ENCODE measurements at regions not wholly inside any gene's neighbourhood (a gene's known extent, or its start where the extent isn't known, plus 50 kb on each side); places are given as distances from the start of the nearest gene placed in this dataset.
"Not testable (repeated sequence)": the region's sequence is repeated elsewhere in the genome, so short reads cannot be mapped to it uniquely, and the experiment has no call there.

- no peak for DNase-seq
These were observed 315.4 kb downstream of the ETAA1 start for GRCh38 chr2:67712484-67712883.

GRCh38 chr2:67713376-67713775 is 316.2 kb downstream of the ETAA1 start:
- no peak for DNase-seq

GRCh38 chr2:67716895-67717396 is 319.8 kb downstream of the ETAA1 start:
- DNase-seq = peak in 1 of 2 experiments; percentile 18

- no peak for DNase-seq
These were observed 320.6 kb downstream of the ETAA1 start for GRCh38 chr2:67717692-67718091.

GRCh38 chr2:67719351-67719750 is 322.2 kb downstream of the ETAA1 start:
- no peak for DNase-seq

GRCh38 chr2:67721516-67721915 is 324.4 kb downstream of the ETAA1 start:
- no peak for DNase-seq

DNA sequence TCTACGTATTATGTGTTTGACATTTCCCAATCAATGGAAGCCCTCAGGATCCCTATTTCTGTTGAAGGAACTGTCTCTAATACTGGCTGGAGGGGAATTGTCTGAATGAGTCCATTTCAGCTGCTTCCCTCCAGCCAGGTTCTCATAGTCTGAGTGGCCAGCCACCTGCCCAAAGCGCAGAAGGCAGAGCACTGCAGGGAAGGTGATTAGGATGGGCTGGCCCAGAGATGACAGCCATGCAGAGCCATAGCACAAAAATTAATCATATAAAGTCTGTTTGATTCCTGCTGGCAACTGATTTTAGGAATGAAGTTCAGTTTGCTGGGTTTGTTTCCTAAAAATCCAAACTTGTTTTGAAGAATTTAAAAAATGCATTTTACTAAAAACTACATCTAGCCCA is 327.1 kb downstream of the ETAA1 start:
- DNase-seq = no peak

- no peak for DNase-seq
These were observed 328.6 kb downstream of the ETAA1 start for GRCh38 chr2:67725731-67726130.

DNA sequence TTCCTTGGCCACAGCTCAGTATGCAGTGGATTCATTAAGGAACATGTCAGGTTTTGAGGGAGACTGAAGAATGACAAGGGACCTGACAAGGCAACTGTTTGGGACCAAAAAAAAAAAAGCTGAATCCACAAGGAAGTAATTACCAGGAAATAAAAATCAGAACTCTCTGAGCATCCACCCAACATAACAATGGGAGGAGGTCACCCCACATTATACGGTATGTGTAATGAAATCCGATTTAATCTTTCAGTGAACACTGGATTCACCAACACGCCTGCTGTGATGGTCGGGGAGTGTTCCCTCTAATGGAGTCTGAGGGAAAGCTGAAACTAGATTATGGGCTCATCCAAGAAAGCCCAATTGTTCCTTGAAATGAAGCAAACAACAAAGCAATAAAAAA is 329.3 kb downstream of the ETAA1 start:
- no peak for DNase-seq

- DNase-seq = no peak
These were observed 330.0 kb downstream of the ETAA1 start for GRCh38 chr2:67727131-67727530.

- DNase-seq = no peak
These were observed 330.5 kb downstream of the ETAA1 start for GRCh38 chr2:67727623-67728022.

- DNase-seq = no peak
These were observed 332.3 kb downstream of the ETAA1 start for GRCh38 chr2:67729474-67729873.

DNA sequence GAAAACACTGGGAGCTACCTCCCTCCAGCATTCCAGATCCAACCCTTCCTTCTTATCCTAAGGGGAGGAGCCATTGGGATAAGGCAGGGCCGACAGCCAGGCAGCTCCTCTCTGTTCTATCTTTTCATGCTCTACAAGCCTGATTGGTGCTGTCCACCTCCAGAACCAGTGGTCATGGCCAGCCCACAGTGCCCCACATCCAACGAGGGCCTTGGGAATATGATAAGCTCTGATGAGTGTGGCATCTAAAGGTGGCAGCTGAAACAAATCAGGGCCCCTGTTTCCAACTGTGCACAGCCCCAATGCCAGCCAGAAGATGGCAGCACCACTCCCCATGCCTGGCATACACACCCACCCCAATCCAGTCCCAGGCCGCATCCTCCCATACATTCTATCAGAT is 329.3 kb downstream of the C1D start:
- DNase-seq = peak in 1 of 2 experiments; percentile 73

DNA sequence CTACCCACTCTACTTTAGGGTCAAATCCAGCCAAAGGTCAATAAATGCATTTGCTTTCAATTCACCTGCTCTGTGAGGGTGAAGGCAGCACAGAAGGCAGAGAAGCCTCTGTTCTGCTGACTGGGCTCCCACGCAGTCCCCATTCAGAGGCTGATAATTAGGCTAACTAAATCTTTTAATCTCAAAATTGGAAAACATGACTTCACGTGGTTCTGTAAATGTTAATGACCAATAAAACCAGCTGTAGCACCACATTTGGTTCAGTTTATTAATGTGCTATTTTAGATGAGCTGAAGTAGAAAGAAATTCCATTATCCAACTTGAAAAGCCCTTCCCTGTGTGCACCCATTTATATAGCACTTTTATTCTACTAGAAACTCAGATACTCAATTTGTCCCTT is 310.6 kb downstream of the C1D start:
- DNase-seq = no peak

GRCh38 chr2:67752969-67753368 is 309.8 kb downstream of the C1D start:
- no peak for DNase-seq

DNA sequence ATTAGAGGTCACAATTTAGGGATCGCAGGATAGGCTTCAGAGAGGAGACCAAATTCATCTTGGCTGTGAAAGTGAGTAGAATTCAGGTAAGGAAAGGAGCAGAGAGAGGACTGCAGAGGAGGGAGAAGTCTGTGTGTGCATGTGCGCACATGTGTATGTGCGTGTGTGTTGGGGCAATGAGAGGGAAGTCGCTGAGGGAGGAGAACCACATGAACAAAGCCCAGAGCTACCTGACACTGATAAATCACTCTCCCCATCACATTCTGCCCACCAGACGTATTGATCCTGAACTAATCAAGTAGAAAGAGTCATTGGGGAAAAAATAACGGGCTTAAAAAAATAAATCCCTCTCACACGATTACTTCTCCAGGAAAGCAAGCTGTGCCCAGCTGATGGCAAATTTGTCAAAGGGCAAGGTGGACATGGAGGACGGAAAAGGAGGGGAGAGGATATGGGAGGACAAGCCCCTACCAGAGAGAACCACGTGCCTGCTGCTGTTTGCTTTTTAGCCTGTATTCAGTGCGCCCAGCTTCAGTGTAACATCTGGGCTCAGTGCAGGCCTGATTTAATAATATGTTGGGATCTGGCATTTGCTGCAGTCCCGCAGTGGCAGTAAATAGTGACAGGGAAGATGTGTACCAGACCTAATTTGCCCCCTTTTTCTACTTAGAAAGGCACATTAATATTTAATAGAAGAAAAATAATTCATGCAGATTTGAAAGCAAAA is 307.5 kb downstream of the C1D start:
- peak; percentile 71 to 74 for DNase-seq

- no peak for DNase-seq
These were observed 301.8 kb downstream of the C1D start for GRCh38 chr2:67760995-67761394.

GRCh38 chr2:67771380-67771779 is 291.4 kb downstream of the C1D start:
- no peak for DNase-seq

DNA sequence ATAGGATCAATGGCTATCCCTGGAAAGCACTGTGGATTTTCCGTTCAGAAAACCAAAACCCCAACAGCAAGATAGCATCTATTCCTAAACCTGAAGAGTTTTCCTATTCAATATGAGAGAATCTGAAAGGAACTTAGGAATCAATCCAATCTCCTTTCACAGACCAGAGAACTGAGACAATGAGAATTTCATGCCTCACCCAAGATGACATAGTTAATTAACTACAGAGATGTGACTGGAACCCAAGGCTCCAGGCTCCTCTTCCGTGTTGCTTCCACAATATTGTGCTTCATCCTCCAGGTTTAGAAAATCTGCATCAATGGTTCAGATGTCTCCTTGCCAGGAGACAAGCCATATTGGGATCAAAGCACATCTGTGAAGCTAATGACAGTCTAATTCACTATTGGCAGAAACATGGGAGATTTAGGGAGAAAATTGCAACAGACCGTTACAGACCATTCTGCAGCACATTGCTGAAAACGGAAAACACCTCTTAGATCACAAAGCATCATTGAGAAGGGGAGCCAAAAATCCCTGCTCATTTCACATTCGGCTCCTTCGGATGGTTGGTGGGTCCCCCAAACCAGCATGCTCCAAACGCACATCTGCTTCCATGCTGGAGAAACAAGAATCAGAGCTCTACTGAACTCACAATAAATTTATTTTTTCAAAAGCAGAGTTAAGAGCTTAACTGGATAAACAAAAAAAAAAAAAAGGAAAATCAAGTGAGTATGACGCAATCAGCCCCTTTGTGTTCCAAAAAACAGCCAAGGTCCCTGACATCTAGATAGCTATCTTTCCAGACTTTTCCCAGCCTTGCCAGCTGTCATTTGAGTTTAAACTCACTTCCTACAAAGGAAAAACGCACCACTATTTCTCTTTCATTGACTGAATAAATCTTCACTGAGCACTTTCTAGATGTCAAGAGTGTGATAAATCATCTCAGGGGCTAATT is 290.3 kb downstream of the C1D start:
- DNase-seq = no peak

GRCh38 chr2:67773851-67774250 is 289.0 kb downstream of the C1D start:
- DNase-seq = no peak

DNA sequence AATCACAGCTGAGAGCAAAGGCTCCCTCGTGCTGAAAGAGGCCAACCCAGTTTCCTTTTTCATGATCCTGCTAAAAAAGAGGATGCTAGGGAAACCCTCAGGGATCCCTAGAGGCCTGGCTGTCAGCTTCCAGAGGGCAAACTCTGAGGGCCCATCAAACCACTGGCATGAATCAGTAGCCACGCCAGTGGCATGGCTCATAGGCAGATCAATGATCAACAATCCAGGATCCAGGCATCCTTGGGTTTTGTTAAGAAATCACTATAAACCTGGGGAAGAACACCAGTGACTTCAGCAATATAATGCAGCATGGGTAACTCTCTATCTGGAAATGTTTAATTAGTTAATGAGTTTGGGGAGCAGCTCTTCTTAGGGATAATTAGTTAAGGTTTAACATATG is 286.5 kb downstream of the C1D start:
- DNase-seq = no peak

GRCh38 chr2:67777010-67777409 is 285.8 kb downstream of the C1D start:
- no peak for DNase-seq

GRCh38 chr2:67777836-67778429 is 284.9 kb downstream of the C1D start:
- no peak for DNase-seq

- DNase-seq = not testable (repeated sequence)
These were observed 282.0 kb downstream of the C1D start for GRCh38 chr2:67780841-67781240.

All from NCI-H526 (cell line).